ENCODE measurements at regions not wholly inside any gene's neighbourhood (a gene's known extent, or its start where the extent isn't known, plus 50 kb on each side); places are given as distances from the start of the nearest gene placed in this dataset.

GRCh38 chr17:34008125-34008524 lies 247.0 kb upstream of the CCL2 start:
- Mint-ChIP-seq H3K9me3 (peaks cover 53% of the 10 kb centered on the region), H3K4me3 (no peak overlapping the region), H3K27ac (no peak overlapping the region), H3K27me3 (ENCODE audit: insufficient read depth) (peaks cover 1% of the 10 kb centered on the region), H3K4me1 (ENCODE audit: low read depth) (no peaks in the 10 kb centered on the region), H3K36me3 (ENCODE audit: low read depth) (0 out of 2 replicates have a peak, but pooled peaks cover 4% of the 10 kb centered on the region)
- DNase-seq, result no peak
- TF ChIP-seq CTCF (IDR thresholded peaks at IDR 0.05), result no peak

GRCh38 chr17:34009912-34010311 lies 245.2 kb upstream of the CCL2 start:
- peaks cover 1% of the 10 kb centered on the region for H3K27me3 Mint-ChIP-seq (ENCODE audit: insufficient read depth)
- TF ChIP-seq CTCF (IDR thresholded peaks at IDR 0.05), result no peak
- H3K27ac Mint-ChIP-seq, result no peak overlapping the region
- H3K9me3 Mint-ChIP-seq, result peaks cover 46% of the 10 kb centered on the region
- 0 out of 2 replicates have a peak, but pooled peaks cover 4% of the 10 kb centered on the region for H3K36me3 Mint-ChIP-seq (ENCODE audit: low read depth)
- no peak for DNase-seq
- no peaks in the 10 kb centered on the region for H3K4me1 Mint-ChIP-seq (ENCODE audit: low read depth)
- no peak overlapping the region for H3K4me3 Mint-ChIP-seq

GRCh38 chr17:34010534-34010933 lies 244.6 kb upstream of the CCL2 start:
- Mint-ChIP-seq H3K36me3 (ENCODE audit: low read depth) (0 out of 2 replicates have a peak, but pooled peaks cover 4% of the 10 kb centered on the region), H3K27ac (no peak overlapping the region), H3K4me1 (ENCODE audit: low read depth) (no peaks in the 10 kb centered on the region), H3K9me3 (peaks cover 44% of the 10 kb centered on the region), H3K4me3 (no peak overlapping the region), H3K27me3 (ENCODE audit: insufficient read depth) (peaks cover 1% of the 10 kb centered on the region)
- TF ChIP-seq CTCF (IDR thresholded peaks at IDR 0.05), result no peak
- no peak for DNase-seq

GRCh38 chr17:34011599-34011998 lies 243.5 kb upstream of the CCL2 start:
- Mint-ChIP-seq H3K9me3 (peaks cover 37% of the 10 kb centered on the region), H3K4me1 (ENCODE audit: low read depth) (no peaks in the 10 kb centered on the region), H3K36me3 (ENCODE audit: low read depth) (no peaks in the 10 kb centered on the region), H3K4me3 (no peak overlapping the region), H3K27me3 (ENCODE audit: insufficient read depth) (peaks cover 1% of the 10 kb centered on the region), H3K27ac (no peak overlapping the region)
- TF ChIP-seq CTCF (IDR thresholded peaks at IDR 0.05), result no peak
- no peak for DNase-seq

- no peaks in the 10 kb centered on the region for H3K36me3 Mint-ChIP-seq (ENCODE audit: low read depth)
- no peak for DNase-seq
- H3K27me3 Mint-ChIP-seq (ENCODE audit: insufficient read depth), result peaks cover 1% of the 10 kb centered on the region
- no peaks in the 10 kb centered on the region for H3K4me1 Mint-ChIP-seq (ENCODE audit: low read depth)
- no peak overlapping the region for H3K27ac Mint-ChIP-seq
- H3K4me3 Mint-ChIP-seq, result no peak overlapping the region
- H3K9me3 Mint-ChIP-seq, result peaks cover 35% of the 10 kb centered on the region
- TF ChIP-seq CTCF (IDR thresholded peaks at IDR 0.05), result no peak
Observed at GRCh38 chr17:34012709-34013375, 242.2 kb upstream of the CCL2 start.
